ENCODE measurements at regions not wholly inside any gene's neighbourhood (a gene's known extent, or its start where the extent isn't known, plus 50 kb on each side); places are given as distances from the start of the nearest gene placed in this dataset. TPM values are rescaled to one million over a fixed set of nuclear protein-coding genes. Genes with fewer than 3 reads are reported as not detected.

DNA sequence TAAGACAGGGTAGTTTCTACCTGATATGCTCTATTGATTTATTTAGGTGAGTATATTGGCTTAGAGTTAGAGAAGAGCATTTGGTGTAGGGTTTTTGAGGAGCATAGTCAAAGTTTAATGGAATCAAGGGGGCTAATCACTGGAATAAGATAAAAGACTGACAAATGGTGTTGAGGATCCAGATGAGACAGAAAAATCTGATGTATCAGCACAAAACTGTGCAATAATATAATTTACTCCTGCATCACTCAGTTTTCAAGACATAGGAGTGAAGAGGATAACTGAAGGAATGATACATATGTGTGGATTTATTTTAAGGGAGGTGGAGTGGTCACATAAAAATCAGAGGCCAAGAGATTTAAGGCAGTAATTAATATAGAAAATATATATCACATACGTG, 339.2 kb downstream of the NYAP2 start:
- Mint-ChIP-seq H3K4me3 (ENCODE audit: unreplicated experiment) (no peak overlapping the region), H3K9me3 (ENCODE audit: unreplicated experiment) (no peaks in the 10 kb centered on the region), H3K27ac (ENCODE audit: unreplicated experiment) (no peak overlapping the region), H3K4me1 (ENCODE audit: unreplicated experiment) (peaks cover 25% of the 10 kb centered on the region), H3K27me3 (ENCODE audit: unreplicated experiment) (no peaks in the 10 kb centered on the region), H3K36me3 (ENCODE audit: unreplicated experiment) (no peaks in the 10 kb centered on the region)
- TF ChIP-seq, protein P1, sequence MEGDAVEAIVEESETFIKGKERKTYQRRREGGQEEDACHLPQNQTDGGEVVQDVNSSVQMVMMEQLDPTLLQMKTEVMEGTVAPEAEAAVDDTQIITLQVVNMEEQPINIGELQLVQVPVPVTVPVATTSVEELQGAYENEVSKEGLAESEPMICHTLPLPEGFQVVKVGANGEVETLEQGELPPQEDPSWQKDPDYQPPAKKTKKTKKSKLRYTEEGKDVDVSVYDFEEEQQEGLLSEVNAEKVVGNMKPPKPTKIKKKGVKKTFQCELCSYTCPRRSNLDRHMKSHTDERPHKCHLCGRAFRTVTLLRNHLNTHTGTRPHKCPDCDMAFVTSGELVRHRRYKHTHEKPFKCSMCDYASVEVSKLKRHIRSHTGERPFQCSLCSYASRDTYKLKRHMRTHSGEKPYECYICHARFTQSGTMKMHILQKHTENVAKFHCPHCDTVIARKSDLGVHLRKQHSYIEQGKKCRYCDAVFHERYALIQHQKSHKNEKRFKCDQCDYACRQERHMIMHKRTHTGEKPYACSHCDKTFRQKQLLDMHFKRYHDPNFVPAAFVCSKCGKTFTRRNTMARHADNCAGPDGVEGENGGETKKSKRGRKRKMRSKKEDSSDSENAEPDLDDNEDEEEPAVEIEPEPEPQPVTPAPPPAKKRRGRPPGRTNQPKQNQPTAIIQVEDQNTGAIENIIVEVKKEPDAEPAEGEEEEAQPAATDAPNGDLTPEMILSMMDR (IDR thresholded peaks at IDR 0.05), result no peak
- no peak for DNase-seq (ENCODE audit: extremely low spot score, unreplicated experiment)

DNA sequence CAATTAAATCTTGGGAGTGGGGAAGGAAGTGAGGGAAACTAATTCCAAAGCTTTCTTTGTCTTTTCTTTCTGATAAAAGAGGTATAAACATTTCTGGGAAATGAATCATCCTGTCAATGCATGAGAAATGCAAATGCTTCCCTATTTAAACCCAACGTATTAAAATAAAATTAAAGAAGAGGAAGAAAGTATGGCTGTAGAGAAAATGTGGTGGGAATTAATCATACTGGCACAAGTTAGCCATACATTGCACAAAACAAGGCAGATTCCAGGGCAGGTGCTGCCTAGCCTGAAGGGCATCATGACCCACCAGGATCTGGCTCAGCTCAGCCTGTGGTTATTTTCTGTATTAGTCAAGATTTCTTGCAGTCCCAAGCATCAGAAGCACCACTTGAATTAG, 338.0 kb downstream of the NYAP2 start:
- DNase-seq (ENCODE audit: extremely low spot score, unreplicated experiment), result no peak
- H3K27me3 Mint-ChIP-seq (ENCODE audit: unreplicated experiment), result no peaks in the 10 kb centered on the region
- H3K36me3 Mint-ChIP-seq (ENCODE audit: unreplicated experiment), result no peaks in the 10 kb centered on the region

DNA sequence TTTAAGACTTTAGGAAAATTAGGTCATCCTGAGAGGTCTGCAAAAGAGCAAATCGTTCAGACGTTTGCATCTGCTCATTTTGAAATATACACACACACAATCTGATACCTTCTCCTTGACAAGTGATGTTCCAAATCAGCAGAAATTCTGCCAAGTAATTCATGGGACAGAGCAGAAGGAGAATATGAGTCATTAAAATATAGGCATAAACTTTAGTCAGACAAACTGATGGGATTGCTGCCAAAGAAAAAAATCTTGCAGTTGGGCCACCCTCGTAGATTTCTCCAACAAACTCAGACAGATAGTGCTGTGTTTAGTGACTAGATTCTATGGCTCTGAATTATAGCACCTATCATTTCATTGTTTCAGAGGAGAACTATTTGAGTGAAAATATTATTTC, 336.3 kb downstream of the NYAP2 start:
- H3K4me1 Mint-ChIP-seq (ENCODE audit: unreplicated experiment), result peaks cover 28% of the 10 kb centered on the region
- no peak overlapping the region for H3K4me3 Mint-ChIP-seq (ENCODE audit: unreplicated experiment)
- H3K27me3 Mint-ChIP-seq (ENCODE audit: unreplicated experiment), result no peaks in the 10 kb centered on the region
- no peaks in the 10 kb centered on the region for H3K36me3 Mint-ChIP-seq (ENCODE audit: unreplicated experiment)
- peak overlapping the region; percentile 31 for H3K27ac Mint-ChIP-seq (ENCODE audit: unreplicated experiment)
- no peaks in the 10 kb centered on the region for H3K9me3 Mint-ChIP-seq (ENCODE audit: unreplicated experiment)
- DNase-seq (ENCODE audit: extremely low spot score, unreplicated experiment), result no peak
- TF ChIP-seq, protein P1 (IDR thresholded peaks at IDR 0.05), result no peak

More for the DNA sequence above, 338.0 kb downstream of the NYAP2 start:
- H3K4me3 Mint-ChIP-seq (ENCODE audit: unreplicated experiment), result no peak overlapping the region
- H3K4me1 Mint-ChIP-seq (ENCODE audit: unreplicated experiment), result peaks cover 25% of the 10 kb centered on the region
- no peak overlapping the region for H3K27ac Mint-ChIP-seq (ENCODE audit: unreplicated experiment)
- no peaks in the 10 kb centered on the region for H3K9me3 Mint-ChIP-seq (ENCODE audit: unreplicated experiment)
- TF ChIP-seq, protein P1 (IDR thresholded peaks at IDR 0.05), result no peak

DNA sequence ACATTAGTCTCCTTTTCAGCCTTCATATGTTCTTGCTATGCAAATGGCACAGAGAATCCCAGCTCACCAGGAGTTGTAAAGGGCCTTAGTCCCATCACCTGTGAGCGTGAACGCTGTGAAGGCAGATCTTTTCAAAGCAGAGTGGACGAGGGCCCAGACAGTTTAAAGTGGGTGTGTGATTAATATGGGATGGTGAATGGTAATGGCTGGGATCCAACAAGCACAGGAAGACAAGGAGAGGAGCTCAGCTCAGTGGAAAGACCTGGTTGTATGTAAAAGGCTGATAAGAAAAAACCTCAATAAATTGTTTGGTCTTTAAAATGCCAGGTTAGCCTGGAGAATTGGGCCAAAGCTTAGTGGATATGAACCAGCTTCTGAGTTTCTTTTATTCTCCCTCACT, 326.2 kb downstream of the NYAP2 start:
- no peaks in the 10 kb centered on the region for H3K9me3 Mint-ChIP-seq (ENCODE audit: unreplicated experiment)
- DNase-seq (ENCODE audit: extremely low spot score, unreplicated experiment), result no peak
- H3K27me3 Mint-ChIP-seq (ENCODE audit: unreplicated experiment), result peaks cover 2% of the 10 kb centered on the region
- H3K27ac Mint-ChIP-seq (ENCODE audit: unreplicated experiment), result no peak overlapping the region
- H3K4me1 Mint-ChIP-seq (ENCODE audit: unreplicated experiment), result no peaks in the 10 kb centered on the region
- no peak overlapping the region for H3K4me3 Mint-ChIP-seq (ENCODE audit: unreplicated experiment)
- H3K36me3 Mint-ChIP-seq (ENCODE audit: unreplicated experiment), result no peaks in the 10 kb centered on the region
- TF ChIP-seq, protein P1 (IDR thresholded peaks at IDR 0.05), result no peak

Small RNAs in the stretch of these regions (microRNA-seq; reads per million reads assigned to microRNA genes)
- not detected for gene MIR5702 (ENCODE audit: unreplicated experiment)

Measured in osteocyte (in vitro differentiated cells).